ENCODE measurements at regions not wholly inside any gene's neighbourhood (a gene's known extent, or its start where the extent isn't known, plus 50 kb on each side); places are given as distances from the start of the nearest gene placed in this dataset.

- no peak for DNase-seq
These were observed 2119.8 kb upstream of the CELF4 start for GRCh38 chr18:39685303-39685902.

- DNase-seq: peak; percentile 46
These were observed 2115.5 kb upstream of the CELF4 start for GRCh38 chr18:39681061-39681460.

- no peak for DNase-seq
These were observed 2110.3 kb upstream of the CELF4 start for GRCh38 chr18:39675906-39676305.

GRCh38 chr18:39675368-39675767 is 2109.8 kb upstream of the CELF4 start:
- DNase-seq: no peak

GRCh38 chr18:39672171-39672570 is 2106.6 kb upstream of the CELF4 start:
- DNase-seq: no peak

GRCh38 chr18:39667905-39668304 is 2102.3 kb upstream of the CELF4 start:
- no peak for DNase-seq

GRCh38 chr18:39666541-39666940 is 2100.9 kb upstream of the CELF4 start:
- DNase-seq: no peak

GRCh38 chr18:39661856-39662366 is 2096.3 kb upstream of the CELF4 start:
- DNase-seq: no peak

- DNase-seq: no peak
These were observed 2094.5 kb upstream of the CELF4 start for GRCh38 chr18:39660141-39660540.

GRCh38 chr18:39655341-39655740 is 2089.7 kb upstream of the CELF4 start:
- DNase-seq: no peak

GRCh38 chr18:39653221-39653620 is 2087.6 kb upstream of the CELF4 start:
- DNase-seq: no peak

GRCh38 chr18:39648616-39649015 is 2083.0 kb upstream of the CELF4 start:
- no peak for DNase-seq

GRCh38 chr18:39647627-39648534 is 2082.3 kb upstream of the CELF4 start:
- DNase-seq: peak; percentile 78

- no peak for DNase-seq
These were observed 2072.6 kb upstream of the CELF4 start for GRCh38 chr18:39638224-39638623.

GRCh38 chr18:39636931-39637330 is 2071.3 kb upstream of the CELF4 start:
- no peak for DNase-seq

GRCh38 chr18:39635966-39636365 is 2070.4 kb upstream of the CELF4 start:
- no peak for DNase-seq

GRCh38 chr18:39635192-39635591 is 2069.6 kb upstream of the CELF4 start:
- DNase-seq: no peak

GRCh38 chr18:39627936-39628335 is 2062.3 kb upstream of the CELF4 start:
- no peak for DNase-seq

- no peak for DNase-seq
These were observed 2059.4 kb upstream of the CELF4 start for GRCh38 chr18:39624961-39625360.

GRCh38 chr18:39622431-39622830 is 2056.8 kb upstream of the CELF4 start:
- DNase-seq: no peak

GRCh38 chr18:39620551-39621168 is 2055.1 kb upstream of the CELF4 start:
- no peak for DNase-seq

GRCh38 chr18:39618265-39619003 is 2052.8 kb upstream of the CELF4 start:
- DNase-seq: no peak
